Upper lobe of left lung (tissue), 6 donors: ENCODE measurements at regions not wholly inside any gene's neighbourhood (a gene's known extent, or its start where the extent isn't known, plus 50 kb on each side); places are given as distances from the start of the nearest gene placed in this dataset.
"Not testable (repeated sequence)": the region's sequence is repeated elsewhere in the genome, so short reads cannot be mapped to it uniquely, and the experiment has no call there.

ENCODE experiments used
- ATAC-seq, 2 donors: fragments of 200-7000 bp; cut with Tn5 transposase; one replicate each; pipeline ENCODE4 v1.9.1; 2022; ENCODE audit warnings: mild to moderate bottlenecking in 2 of 2, moderate library complexity in 2 of 2; ENCODE audit not compliant: low FRiP score in 2 of 2
- DNase-seq, 2 donors: peaks; one replicate each; pipeline ENCODE4 v3.0.0-alpha.2; 2019 to 2020
- H3K27ac ChIP-seq, 4 donors: fragments of 200-600 bp; sonication (generic); one replicate each; pipeline ENCODE4 v1.5.1; 2016 to 2019
- H3K27me3 ChIP-seq, 4 donors: fragments of 200-600 bp; sonication (generic); one replicate each; pipeline ENCODE4 v1.5.1; 2017 to 2019
- H3K36me3 ChIP-seq, 4 donors: fragments of 200-600 bp; sonication (generic); one replicate each; pipeline ENCODE4 v1.5.1; 2016 to 2019
- H3K4me1 ChIP-seq, 4 donors: fragments of 200-600 bp; sonication (generic); one replicate each; pipeline ENCODE4 v1.5.1; 2018 to 2019
- H3K4me3 ChIP-seq, 4 donors: fragments of 200-600 bp; sonication (generic); one replicate each; pipeline ENCODE4 v1.5.1; 2017 to 2019; ENCODE audit warnings: mild to moderate bottlenecking in 2 of 4, moderate library complexity in 1 of 4
- H3K9me3 ChIP-seq, 4 donors: fragments of 200-600 bp; sonication (generic); one replicate each; pipeline ENCODE4 v1.5.1; 2018 to 2019
- CTCF ChIP-seq, 6 experiments: fragments of 450-650 bp in 4 of 6; fragments of 200-600 bp in 2 of 6; sonication (generic) in 2 of 6; IDR thresholded peaks; one replicate each; pipeline ENCODE4 v1.5.1; 2016 to 2019; ENCODE audit warnings: antibody characterized with exemption in 6 of 6
- EP300 ChIP-seq, 4 donors: sonication (generic); formaldehyde crosslinking; IDR thresholded peaks; one replicate each; pipeline ENCODE4 v1.5.1; 2017; ENCODE audit warnings: antibody characterized with exemption in 4 of 4, control low read depth in 2 of 4
- POLR2A ChIP-seq, 4 donors: fragments of 450-650 bp; IDR thresholded peaks; one replicate each; pipeline ENCODE4 v1.5.1; 2016 to 2017; ENCODE audit warnings: antibody characterized with exemption in 4 of 4, mild to moderate bottlenecking in 2 of 4
- POLR2AphosphoS5 ChIP-seq, 2 donors: sonication (generic); formaldehyde crosslinking; IDR thresholded peaks; one replicate each; pipeline ENCODE4 v1.5.1; 2017; ENCODE audit warnings: antibody characterized with exemption in 2 of 2
- WGBS, 2 donors: methylation state at CpG; one replicate each; pipeline ENCODE4 v1.1.5; 2017 to 2018; 5-methylcytosine and 5-hydroxymethylcytosine counted together
- donor health status: DM: no; HTN: no; CAD: no; lungs with moderate emphysema.
- donor health status: DM: no; HTN: yes; CAD: no; lungs with severe emphysema.

- 92% methylated on average over 6 of the region's 6 CpGs for WGBS, 2 donors
- Histone ChIP-seq H3K4me3 (no peak overlapping the region), H3K36me3 (no peaks in the 10 kb centered on the region), H3K27ac (no peak overlapping the region), H3K27me3 (no peaks in the 10 kb centered on the region), H3K4me1 (no peaks in the 10 kb centered on the region), H3K9me3 (peaks cover 0 to 7% (median 7%) of the 10 kb centered on the region in 4 donors)
- TF ChIP-seq POLR2A (IDR thresholded peaks at IDR 0.05) (no peak), EP300 (IDR thresholded peaks at IDR 0.05) (no peak), CTCF (IDR thresholded peaks at IDR 0.05) (no peak), POLR2AphosphoS5 (IDR thresholded peaks at IDR 0.05) (no peak)
- no peak for ATAC-seq
- no peak for DNase-seq
These were observed 124.9 kb downstream of the B3GNT2 start for GRCh38 chr2:62320657-62321357.

GRCh38 chr2:62320137-62320536 lies 124.2 kb downstream of the B3GNT2 start:
- not testable (repeated sequence) for H3K4me3 ChIP-seq, H3K27ac ChIP-seq, H3K36me3 ChIP-seq, H3K4me1 ChIP-seq, H3K9me3 ChIP-seq, DNase-seq, ATAC-seq, H3K27me3 ChIP-seq
- 96 to 98% methylated on average over 2 of the region's 2 CpGs for WGBS, 2 donors

- no peaks in the 10 kb centered on the region for H3K9me3 ChIP-seq
- no peaks in the 10 kb centered on the region for H3K36me3 ChIP-seq
- H3K27ac ChIP-seq, result no peak overlapping the region
- TF ChIP-seq EP300 (IDR thresholded peaks at IDR 0.05) (no peak), POLR2AphosphoS5 (IDR thresholded peaks at IDR 0.05) (no peak), POLR2A (IDR thresholded peaks at IDR 0.05) (no peak), CTCF (IDR thresholded peaks at IDR 0.05) (no peak)
- no peaks in the 10 kb centered on the region for H3K4me1 ChIP-seq
- H3K4me3 ChIP-seq, result no peak overlapping the region
- H3K27me3 ChIP-seq, result no peaks in the 10 kb centered on the region
- WGBS, 2 donors, result 50 to 68% methylated on average over 1 of the region's 1 CpG
- ATAC-seq (no peak), DNase-seq (no peak)
These were observed 123.2 kb downstream of the B3GNT2 start for GRCh38 chr2:62319070-62319469.

- WGBS, 2 donors, result 45 to 58% methylated on average over 4 of the region's 4 CpGs
- no peak for ATAC-seq
- H3K9me3 ChIP-seq, result no peaks in the 10 kb centered on the region
These were observed 119.6 kb downstream of the B3GNT2 start for GRCh38 chr2:62315476-62315875.

GRCh38 chr2:62314291-62314690 lies 118.4 kb downstream of the B3GNT2 start:
- H3K4me3 ChIP-seq, result no peak overlapping the region
- H3K27ac ChIP-seq, result no peak overlapping the region
- no peak for DNase-seq
- no peaks in the 10 kb centered on the region for H3K36me3 ChIP-seq
- H3K4me1 ChIP-seq, result peaks cover 8 to 10% (median 9%) of the 10 kb centered on the region in 4 donors
- no peaks in the 10 kb centered on the region for H3K27me3 ChIP-seq
- WGBS, 2 donors, result 87 to 93% methylated on average over 2 of the region's 2 CpGs
- H3K9me3 ChIP-seq, result no peaks in the 10 kb centered on the region
- ATAC-seq, result no peak
- no peak for TF ChIP-seq POLR2AphosphoS5 (IDR thresholded peaks at IDR 0.05)
- no peak for TF ChIP-seq POLR2A (IDR thresholded peaks at IDR 0.05)
- TF ChIP-seq CTCF (IDR thresholded peaks at IDR 0.05), result no peak
- TF ChIP-seq EP300 (IDR thresholded peaks at IDR 0.05), result no peak

More at GRCh38 chr2:62315476-62315875, 119.6 kb downstream of the B3GNT2 start:
- Histone ChIP-seq H3K27me3 (no peaks in the 10 kb centered on the region), H3K36me3 (no peaks in the 10 kb centered on the region), H3K4me3 (no peak overlapping the region), H3K4me1 (no peaks in the 10 kb centered on the region), H3K27ac (no peak overlapping the region)
- TF ChIP-seq EP300 (IDR thresholded peaks at IDR 0.05) (no peak), CTCF (IDR thresholded peaks at IDR 0.05) (no peak), POLR2A (IDR thresholded peaks at IDR 0.05) (no peak), POLR2AphosphoS5 (IDR thresholded peaks at IDR 0.05) (no peak)
- no peak for DNase-seq
